ENCODE measurements at regions not wholly inside any gene's neighbourhood (a gene's known extent, or its start where the extent isn't known, plus 50 kb on each side); places are given as distances from the start of the nearest gene placed in this dataset.
"Not testable (repeated sequence)": the region's sequence is repeated elsewhere in the genome, so short reads cannot be mapped to it uniquely, and the experiment has no call there.

DNA sequence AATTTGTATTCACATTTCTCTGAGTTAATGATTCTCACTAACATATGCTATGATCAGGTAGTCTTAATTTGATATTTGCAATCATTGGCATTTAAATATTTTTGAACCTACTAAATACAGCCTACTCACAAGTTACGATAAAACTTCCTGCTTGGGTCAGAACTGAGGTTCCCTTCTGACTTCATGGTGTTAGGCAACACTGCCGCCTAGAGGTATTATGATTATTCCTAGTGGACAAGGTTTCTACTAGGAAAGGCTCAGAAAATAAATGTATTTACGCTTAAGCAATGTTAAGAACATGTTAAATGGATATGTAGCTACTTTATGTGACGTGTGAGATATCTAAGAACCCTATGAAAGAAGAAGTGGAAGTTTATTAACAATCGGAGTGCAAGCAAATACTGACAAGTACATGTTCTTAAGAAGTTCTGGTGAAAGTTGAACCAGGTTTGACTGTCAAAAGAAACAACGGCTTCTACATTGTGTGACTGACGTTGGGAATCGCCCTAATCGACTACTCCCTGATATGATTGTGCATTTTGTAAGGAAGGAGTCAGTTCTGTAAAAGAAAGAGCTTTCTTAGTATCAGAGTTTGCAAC lies 1395.8 kb downstream of the SLITRK5 start:
- peak in 4 of 10 donors; percentile 12 to 54 (median 39) for DNase-seq
- Mint-ChIP-seq H3K4me1 (no peaks in the 10 kb centered on the region), H3K9me3 (peaks cover 0 to 3% (median 0%) of the 10 kb centered on the region in 9 donors), H3K36me3 (no peaks in the 10 kb centered on the region), H3K27me3 (no peaks in the 10 kb centered on the region), H3K4me3 (no peak overlapping the region), H3K27ac (no peak overlapping the region)
- ATAC-seq = no peak
- POLR2A ChIA-PET = no interaction called here

DNA sequence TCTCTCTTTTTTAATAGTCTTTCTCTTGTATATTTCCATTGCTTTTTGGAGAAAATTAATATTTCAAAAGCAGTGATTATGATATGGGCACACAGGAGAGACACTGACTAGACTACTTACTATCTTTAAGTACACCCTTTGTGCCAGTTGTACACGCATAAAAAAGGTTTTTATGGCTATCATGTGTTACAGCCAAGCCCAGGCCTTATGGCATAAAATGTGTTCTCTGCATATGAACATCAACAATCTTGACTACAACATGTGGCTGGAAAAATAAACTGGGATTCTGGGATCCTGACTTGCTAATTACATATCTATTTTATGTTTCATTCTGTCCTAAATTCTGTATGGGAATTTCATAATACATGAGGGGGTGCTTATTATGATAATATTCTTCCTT lies 1401.8 kb downstream of the SLITRK5 start:
- H3K4me3 Mint-ChIP-seq = no peak overlapping the region
- no peak for ATAC-seq
- H3K4me1 Mint-ChIP-seq = no peaks in the 10 kb centered on the region
- H3K36me3 Mint-ChIP-seq = no peaks in the 10 kb centered on the region
- POLR2A ChIA-PET = no interaction called here
- H3K9me3 Mint-ChIP-seq = peaks cover 0 to 15% (median 0%) of the 10 kb centered on the region in 9 donors
- no peaks in the 10 kb centered on the region for H3K27me3 Mint-ChIP-seq
- DNase-seq = no peak
- no peak overlapping the region for H3K27ac Mint-ChIP-seq

DNA sequence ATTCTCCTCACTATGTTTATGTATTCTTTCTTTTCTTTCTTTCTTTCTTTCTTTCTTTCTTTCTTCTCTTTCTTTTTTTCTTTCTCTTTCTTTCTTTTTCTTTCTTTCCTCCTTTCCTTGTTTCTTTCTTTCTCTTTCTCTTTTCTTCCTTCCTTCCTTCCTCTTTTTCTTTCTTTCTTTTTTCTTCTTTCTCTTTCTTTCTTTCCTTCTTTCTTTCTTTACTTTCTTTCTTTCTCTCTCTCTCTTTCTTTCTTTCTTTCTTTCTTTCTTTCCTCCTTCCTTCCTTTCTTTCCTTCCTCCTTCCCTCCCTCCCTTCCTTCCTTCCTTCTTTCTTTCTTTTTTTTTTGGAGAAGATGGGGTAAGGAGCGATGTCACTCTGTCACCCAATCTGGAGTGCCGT lies 1405.5 kb downstream of the SLITRK5 start:
- Mint-ChIP-seq H3K9me3 (peaks cover 0 to 15% (median 0%) of the 10 kb centered on the region in 9 donors), H3K4me3 (no peak overlapping the region), H3K36me3 (no peaks in the 10 kb centered on the region), H3K27me3 (no peaks in the 10 kb centered on the region), H3K4me1 (no peaks in the 10 kb centered on the region), H3K27ac (no peak overlapping the region)
- DNase-seq (no peak), ATAC-seq (no peak)
- POLR2A ChIA-PET = no interaction called here

DNA sequence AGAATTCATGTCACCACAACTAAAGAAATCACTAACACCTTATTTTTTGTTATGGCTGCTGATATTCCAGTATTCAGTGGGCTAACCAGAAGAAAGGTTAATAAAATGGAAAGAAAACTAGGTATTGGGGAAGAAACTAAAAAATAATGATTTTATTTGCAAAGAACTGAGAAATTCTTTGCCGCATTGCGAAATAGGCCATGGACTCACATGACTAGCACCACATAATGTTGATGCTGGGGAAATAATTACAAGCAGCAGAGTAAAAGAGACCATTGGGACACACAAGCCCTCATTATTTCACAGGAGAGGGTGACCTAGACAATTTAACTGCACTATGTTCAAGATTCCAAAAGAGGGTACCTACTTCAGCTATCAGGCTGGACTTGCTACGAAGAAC lies 1411.5 kb downstream of the SLITRK5 start:
- no peak for ATAC-seq
- Mint-ChIP-seq H3K36me3 (peaks cover 0 to 4% (median 0%) of the 10 kb centered on the region in 3 donors), H3K27me3 (peaks cover 0 to 2% (median 0%) of the 10 kb centered on the region in 5 donors), H3K4me1 (no peaks in the 10 kb centered on the region), H3K27ac (no peak overlapping the region), H3K9me3 (peaks cover 0 to 15% (median 4%) of the 10 kb centered on the region in 9 donors), H3K4me3 (no peak overlapping the region)
- POLR2A ChIA-PET = no interaction called here
- no peak for DNase-seq

DNA sequence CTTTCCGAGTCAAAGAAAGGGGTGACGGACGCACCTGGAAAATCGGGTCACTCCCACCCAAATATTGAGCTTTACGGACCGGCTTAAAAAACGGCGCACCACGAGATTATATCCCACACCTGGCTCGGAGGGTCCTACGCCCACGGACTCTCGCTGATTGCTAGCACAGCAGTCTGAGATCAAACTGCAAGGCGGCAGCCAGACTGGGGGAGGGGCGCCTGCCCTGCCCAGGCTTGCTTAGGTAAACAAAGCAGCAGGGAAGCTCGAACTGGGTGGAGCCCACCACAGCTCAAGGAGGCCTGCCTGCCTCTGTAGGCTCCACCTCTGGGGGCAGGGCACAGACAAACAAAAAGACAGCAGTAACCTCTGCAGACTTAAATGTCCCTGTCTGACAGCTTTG lies 1416.9 kb downstream of the SLITRK5 start:
- H3K36me3 Mint-ChIP-seq, POLR2A ChIA-PET, H3K27me3 Mint-ChIP-seq, DNase-seq, H3K4me1 Mint-ChIP-seq, H3K9me3 Mint-ChIP-seq, H3K4me3 Mint-ChIP-seq, H3K27ac Mint-ChIP-seq, ATAC-seq: not testable (repeated sequence)

DNA sequence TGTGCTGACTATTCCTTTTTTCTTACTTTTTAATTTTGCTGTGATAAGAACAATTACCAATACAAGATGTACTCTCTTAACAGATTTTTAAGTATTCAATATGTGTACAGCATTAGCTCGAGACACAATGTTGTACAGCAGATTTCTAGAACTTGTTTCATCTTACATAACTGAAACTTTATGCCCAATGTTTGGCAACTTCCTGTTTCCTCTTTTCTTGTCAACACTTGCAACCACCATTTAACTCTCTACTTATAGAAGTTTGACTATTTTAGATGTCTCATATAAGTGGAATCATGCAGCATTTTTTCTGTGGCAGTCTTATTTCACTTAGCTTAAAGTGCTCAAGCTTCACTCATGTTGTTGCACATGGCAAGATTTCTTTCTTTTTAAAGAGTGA lies 1426.8 kb downstream of the SLITRK5 start:
- no peak for DNase-seq
- Mint-ChIP-seq H3K27me3 (no peaks in the 10 kb centered on the region), H3K9me3 (peaks cover 0 to 12% (median 2%) of the 10 kb centered on the region in 9 donors), H3K36me3 (no peaks in the 10 kb centered on the region), H3K27ac (peak overlapping the region in 1 of 10 donors; percentile 13), H3K4me3 (no peak overlapping the region), H3K4me1 (no peaks in the 10 kb centered on the region)
- no peak for ATAC-seq
- POLR2A ChIA-PET = no interaction called here

DNA sequence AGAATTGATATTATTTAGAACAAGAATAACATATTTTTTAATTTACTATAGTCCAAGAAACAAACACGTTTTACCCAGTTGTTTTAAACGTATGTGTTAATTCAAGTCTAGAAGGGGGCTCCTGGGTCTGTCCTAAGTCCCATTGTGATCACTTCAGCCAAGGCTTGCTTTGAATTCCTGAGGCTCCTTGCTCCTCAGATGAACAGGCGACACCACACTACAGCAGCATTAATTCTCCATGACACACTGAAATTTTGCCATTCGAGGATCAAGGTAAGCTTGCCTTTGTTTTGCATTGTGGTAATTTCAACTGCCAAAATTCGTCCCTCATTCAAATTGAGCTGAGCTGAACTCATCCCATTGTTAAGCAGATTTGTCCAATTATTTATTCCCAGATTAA lies 1442.6 kb downstream of the SLITRK5 start:
- no peak for DNase-seq
- no peak overlapping the region for H3K27ac Mint-ChIP-seq
- H3K36me3 Mint-ChIP-seq = no peaks in the 10 kb centered on the region
- POLR2A ChIA-PET = no interaction called here
- H3K4me1 Mint-ChIP-seq = no peaks in the 10 kb centered on the region
- H3K4me3 Mint-ChIP-seq = no peak overlapping the region
- ATAC-seq = no peak
- peaks cover 0 to 5% (median 3%) of the 10 kb centered on the region in 9 donors for H3K9me3 Mint-ChIP-seq
- peaks cover 0 to 2% (median 0%) of the 10 kb centered on the region in 5 donors for H3K27me3 Mint-ChIP-seq

DNA sequence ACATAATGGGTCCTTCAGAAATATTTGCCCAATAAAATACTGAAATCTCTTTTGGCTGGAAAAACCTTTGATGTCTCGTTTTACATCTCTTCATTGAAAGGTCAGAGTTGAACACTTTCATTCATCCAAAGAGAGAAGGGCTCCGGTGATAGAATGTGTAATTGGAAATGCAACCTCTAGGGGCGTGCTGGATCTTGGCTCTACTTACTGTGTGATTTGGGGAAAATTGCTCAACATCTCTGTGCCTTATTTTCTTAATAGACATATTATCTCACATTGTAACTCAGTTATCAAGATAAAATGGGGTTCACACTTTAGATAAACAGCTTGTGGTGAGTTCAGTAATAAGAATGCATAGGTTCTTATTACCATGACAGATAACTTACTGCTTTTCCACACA lies 1444.1 kb downstream of the SLITRK5 start:
- no peak overlapping the region for H3K27ac Mint-ChIP-seq
- peaks cover 0 to 3% (median 0%) of the 10 kb centered on the region in 5 donors for H3K27me3 Mint-ChIP-seq
- H3K36me3 Mint-ChIP-seq = no peaks in the 10 kb centered on the region
- no peaks in the 10 kb centered on the region for H3K4me1 Mint-ChIP-seq
- ATAC-seq = no peak
- no peak for DNase-seq
- H3K9me3 Mint-ChIP-seq = peaks cover 0 to 10% (median 4%) of the 10 kb centered on the region in 9 donors
- POLR2A ChIA-PET = no interaction called here
- H3K4me3 Mint-ChIP-seq = no peak overlapping the region

DNA sequence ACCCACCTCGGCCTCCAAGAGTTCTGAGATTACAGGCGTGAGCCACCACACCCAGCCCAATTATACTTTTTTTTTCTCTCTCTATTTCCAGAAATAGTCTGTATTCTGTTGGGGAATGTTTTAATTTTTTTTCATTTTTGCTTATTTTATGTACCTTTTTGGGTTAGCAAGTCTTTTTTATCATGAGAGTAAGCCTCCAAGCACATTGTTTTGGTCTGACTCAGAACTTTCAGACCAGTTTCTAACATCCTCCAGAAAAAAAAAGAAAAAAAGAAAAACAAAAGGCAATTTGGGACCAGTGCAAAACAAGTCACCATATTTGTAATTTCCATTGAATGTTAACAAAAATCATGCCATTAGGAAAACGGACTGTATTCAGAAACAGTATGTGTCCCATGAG lies 1465.5 kb downstream of the SLITRK5 start:
- Mint-ChIP-seq H3K4me3 (no peak overlapping the region), H3K27me3 (no peaks in the 10 kb centered on the region), H3K4me1 (no peaks in the 10 kb centered on the region), H3K9me3 (peaks cover 0 to 12% (median 0%) of the 10 kb centered on the region in 9 donors), H3K36me3 (no peaks in the 10 kb centered on the region), H3K27ac (no peak overlapping the region)
- no peak for DNase-seq
- POLR2A ChIA-PET = no interaction called here
- no peak for ATAC-seq

DNA sequence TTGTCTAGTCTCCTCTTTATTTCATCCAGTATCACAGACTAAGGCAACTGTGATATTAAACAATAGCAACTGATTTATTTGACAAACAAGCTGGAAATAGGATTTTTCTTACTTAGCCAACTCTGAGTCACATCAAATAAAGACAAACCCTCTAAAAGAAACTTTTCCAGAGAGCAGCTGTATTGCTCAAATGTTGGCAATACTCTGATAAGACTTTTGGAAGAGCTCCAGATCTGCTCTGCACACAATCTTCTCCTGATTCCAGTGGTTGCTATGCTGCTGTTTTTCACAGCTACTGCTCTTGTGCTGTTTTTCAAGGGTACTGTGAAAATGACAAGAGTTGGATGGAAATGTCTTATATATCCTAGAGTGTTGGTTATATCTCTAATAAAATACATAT lies 1479.2 kb downstream of the SLITRK5 start:
- Mint-ChIP-seq H3K4me1 (no peaks in the 10 kb centered on the region), H3K4me3 (no peak overlapping the region), H3K27me3 (no peaks in the 10 kb centered on the region), H3K9me3 (peaks cover 0 to 24% (median 11%) of the 10 kb centered on the region in 9 donors), H3K27ac (no peak overlapping the region), H3K36me3 (no peaks in the 10 kb centered on the region)
- no peak for DNase-seq
- no peak for ATAC-seq
- POLR2A ChIA-PET = no interaction called here

DNA sequence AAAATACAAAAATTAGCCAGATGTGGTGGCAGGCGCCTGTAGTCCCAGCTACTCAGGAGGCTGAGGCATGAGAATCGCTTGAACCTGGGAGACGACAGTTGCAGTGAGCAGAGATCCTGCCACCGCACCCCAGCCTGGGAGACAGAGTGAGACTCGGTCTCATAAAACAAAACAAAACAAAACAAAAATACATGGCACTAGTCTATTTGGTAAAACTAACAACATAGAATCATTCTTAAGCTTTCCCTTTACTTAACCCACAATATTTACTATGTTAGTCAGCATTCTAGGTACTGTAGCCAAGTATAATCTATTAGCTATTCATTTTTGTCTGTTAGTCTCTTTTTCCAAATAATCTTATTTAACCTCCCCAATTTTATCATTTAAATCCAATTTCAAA lies 1482.8 kb downstream of the SLITRK5 start:
- Mint-ChIP-seq H3K4me3 (no peak overlapping the region), H3K4me1 (no peaks in the 10 kb centered on the region), H3K9me3 (peaks cover 0 to 17% (median 10%) of the 10 kb centered on the region in 9 donors), H3K27ac (no peak overlapping the region), H3K27me3 (no peaks in the 10 kb centered on the region), H3K36me3 (no peaks in the 10 kb centered on the region)
- POLR2A ChIA-PET = no interaction called here
- DNase-seq (no peak), ATAC-seq (no peak)

DNA sequence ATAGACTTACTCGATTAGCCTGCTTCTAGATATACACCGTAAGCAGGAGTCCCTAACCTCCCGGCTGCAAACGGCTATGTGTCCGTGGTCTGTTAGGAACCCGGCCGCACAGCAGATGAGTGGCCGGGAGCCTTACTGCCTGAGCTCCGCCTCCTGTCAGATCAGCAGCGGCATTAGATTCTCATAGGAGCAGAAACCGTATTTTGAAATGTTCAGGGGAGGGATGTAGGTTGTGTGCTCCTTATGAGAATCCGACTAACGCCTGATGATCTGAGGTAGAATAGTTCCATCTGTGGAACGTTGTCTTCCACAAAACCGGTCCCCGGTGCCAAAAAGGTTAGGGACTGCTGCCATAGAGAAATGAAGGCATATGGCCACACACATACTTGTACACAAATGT lies 1491.9 kb downstream of the SLITRK5 start:
- POLR2A ChIA-PET = no interaction called here
- ATAC-seq (no peak), DNase-seq (no peak)
- Mint-ChIP-seq H3K27me3 (no peaks in the 10 kb centered on the region), H3K4me3 (no peak overlapping the region), H3K9me3 (peaks cover 0 to 20% (median 0%) of the 10 kb centered on the region in 9 donors), H3K27ac (no peak overlapping the region), H3K36me3 (no peaks in the 10 kb centered on the region), H3K4me1 (no peaks in the 10 kb centered on the region)

DNA sequence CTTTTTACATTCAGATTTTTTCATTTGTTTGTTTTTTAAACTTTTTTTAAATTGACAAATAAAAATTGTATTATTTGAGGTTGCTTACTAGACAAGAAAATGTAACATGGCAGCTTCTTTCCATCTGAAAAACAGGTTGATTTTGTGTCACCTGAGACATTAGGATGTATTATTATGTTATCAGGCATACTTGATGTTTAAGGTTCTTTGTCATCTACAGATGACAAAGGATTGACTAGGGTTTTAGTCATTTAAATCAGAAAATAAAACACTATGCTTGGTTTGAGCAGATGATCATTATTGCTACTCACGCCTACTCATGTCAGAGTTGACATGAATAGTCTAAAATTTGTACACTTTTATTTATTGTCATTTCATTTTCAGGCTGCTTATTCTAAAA lies 1494.5 kb downstream of the SLITRK5 start:
- no peaks in the 10 kb centered on the region for H3K27me3 Mint-ChIP-seq
- ATAC-seq (no peak), DNase-seq (no peak)
- H3K36me3 Mint-ChIP-seq = no peaks in the 10 kb centered on the region
- peaks cover 0 to 21% (median 0%) of the 10 kb centered on the region in 9 donors for H3K9me3 Mint-ChIP-seq
- no peaks in the 10 kb centered on the region for H3K4me1 Mint-ChIP-seq
- POLR2A ChIA-PET = no interaction called here
- no peak overlapping the region for H3K4me3 Mint-ChIP-seq
- no peak overlapping the region for H3K27ac Mint-ChIP-seq

DNA sequence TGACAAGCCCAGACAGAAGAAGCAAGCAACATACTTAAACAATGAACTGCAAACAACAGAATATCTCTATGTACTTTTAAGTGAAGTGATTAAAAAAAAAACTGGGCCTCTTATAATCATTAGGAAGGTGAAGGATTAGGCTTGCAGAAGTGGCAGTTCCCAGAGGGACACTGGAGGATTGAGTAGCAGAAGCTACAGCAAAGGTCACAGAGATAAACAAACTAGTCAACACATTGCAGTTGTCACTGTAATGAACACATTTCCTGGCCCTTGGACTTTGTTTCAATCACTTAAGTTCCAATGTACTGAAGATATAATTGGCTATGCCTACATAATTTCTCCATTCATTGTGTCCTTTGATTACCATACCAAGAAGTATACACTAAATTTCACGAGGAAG lies 1498.8 kb downstream of the SLITRK5 start:
- ATAC-seq (no peak), DNase-seq (no peak)
- Mint-ChIP-seq H3K27me3 (no peaks in the 10 kb centered on the region), H3K4me1 (no peaks in the 10 kb centered on the region), H3K36me3 (no peaks in the 10 kb centered on the region), H3K9me3 (peaks cover 0 to 9% (median 0%) of the 10 kb centered on the region in 9 donors), H3K4me3 (no peak overlapping the region), H3K27ac (no peak overlapping the region)
- POLR2A ChIA-PET = no interaction called here

Data from naive thymus-derived CD8-positive, alpha-beta T cell (primary cell).